Endodermal cell (in vitro differentiated cells): ENCODE measurements at regions not wholly inside any gene's neighbourhood (a gene's known extent, or its start where the extent isn't known, plus 50 kb on each side); places are given as distances from the start of the nearest gene placed in this dataset.
A peak's percentile ranks its signal among the peaks of the same experiment; 100 is the strongest.

ENCODE experiments used
- DNase-seq: peaks from one replicate; pipeline ENCODE4 v3.0.0-alpha.2; 2017
- H3K27ac ChIP-seq: 2 replicates; pipeline ENCODE4 v1.5.1; 2013; ENCODE audit warnings: mild to moderate bottlenecking, low read depth, low read length, moderate library complexity
- H3K27me3 ChIP-seq: 2 replicates; pipeline ENCODE4 v1.6.1; 2013; ENCODE audit warnings: mild to moderate bottlenecking, low read length, moderate library complexity; ENCODE audit not compliant: insufficient read depth, control insufficient read depth, poor library complexity, severe bottlenecking
- H3K36me3 ChIP-seq: 2 replicates; pipeline ENCODE4 v1.7.0; 2013; ENCODE audit warnings: mild to moderate bottlenecking, low read length, moderate library complexity; ENCODE audit not compliant: control insufficient read depth, insufficient read depth
- H3K4me1 ChIP-seq: one replicate; pipeline ENCODE4 v1.7.0; 2013; ENCODE audit warnings: low read length; ENCODE audit not compliant: control insufficient read depth, insufficient read depth
- H3K4me3 ChIP-seq: 2 replicates; pipeline ENCODE4 v1.5.1; 2013; ENCODE audit warnings: mild to moderate bottlenecking, low read length, moderate library complexity
- H3K9ac ChIP-seq: 2 replicates; pipeline ENCODE4 v1.6.1; 2013; ENCODE audit warnings: mild to moderate bottlenecking, low read length, moderate library complexity; ENCODE audit not compliant: poor library complexity, severe bottlenecking; ENCODE audit errors: extremely low read depth
- H3K9me3 ChIP-seq: 2 replicates; pipeline ENCODE4 v1.6.1; 2013; ENCODE audit warnings: mild to moderate bottlenecking, low read length, moderate library complexity; ENCODE audit not compliant: control insufficient read depth
- H3K27ac Mint-ChIP-seq: 2 replicates; pipeline ENCODE4 v1.8.0; 2020; ENCODE audit warnings: mixed read lengths
- H3K27me3 Mint-ChIP-seq: 2 replicates; pipeline ENCODE4 v1.8.0; 2021; ENCODE audit warnings: mild to moderate bottlenecking, mixed read lengths; ENCODE audit not compliant: insufficient read depth
- H3K36me3 Mint-ChIP-seq: 2 replicates; pipeline ENCODE4 v1.8.0; 2020; ENCODE audit warnings: low read depth, mixed read lengths
- H3K4me1 Mint-ChIP-seq: 2 replicates; pipeline ENCODE4 v1.8.0; 2020; ENCODE audit warnings: mixed read lengths
- H3K4me3 Mint-ChIP-seq: 2 replicates; pipeline ENCODE4 v1.8.0; 2020; ENCODE audit warnings: mild to moderate bottlenecking, moderate library complexity, mixed read lengths
- H3K9me3 Mint-ChIP-seq: 2 replicates; pipeline ENCODE4 v1.8.0; 2020; ENCODE audit warnings: mild to moderate bottlenecking, mixed read lengths
- WGBS, 2 experiments: methylation state at CpG; one replicate each; pipeline versions ENCODE4 v1.1.5 to v1.1.7; 2013; ENCODE audit warnings: missing lambda C conversion rate in 2 of 2, mixed read lengths in 1 of 2; ENCODE audit not compliant: insufficient coverage in 1 of 2, insufficient read length in 1 of 2; 5-methylcytosine and 5-hydroxymethylcytosine counted together
- TF ChIP-seq, protein P1 (sequence below): fragments of 200-600 bp; sonication (generic); conservative IDR thresholded peaks from 2 replicates; pipeline ENCODE4 v1.5.0; 2021; ENCODE audit warnings: antibody characterized with exemption, mild to moderate bottlenecking

GRCh38 chr10:117884093-117884492 is 162.6 kb downstream of the RAB11FIP2 start:
- H3K27ac ChIP-seq = no peak overlapping the region
- no peak overlapping the region for H3K9ac ChIP-seq
- DNase-seq = no peak
- no peak overlapping the region for H3K4me3 ChIP-seq
- no peaks in the 10 kb centered on the region for H3K36me3 ChIP-seq
- peaks cover 11% of the 10 kb centered on the region for H3K27me3 ChIP-seq
- H3K4me1 ChIP-seq = peaks cover 3% of the 10 kb centered on the region
- no peak overlapping the region for H3K4me3 Mint-ChIP-seq
- H3K4me1 Mint-ChIP-seq = peaks cover 21% of the 10 kb centered on the region
- H3K36me3 Mint-ChIP-seq = no peaks in the 10 kb centered on the region
- peaks cover 8% of the 10 kb centered on the region for H3K9me3 Mint-ChIP-seq
- WGBS, 2 experiments = 97 to 100% methylated on average over 2 to 4 of the region's 4 CpGs
- peaks cover 17% of the 10 kb centered on the region for H3K27me3 Mint-ChIP-seq
- TF ChIP-seq, protein P1, sequence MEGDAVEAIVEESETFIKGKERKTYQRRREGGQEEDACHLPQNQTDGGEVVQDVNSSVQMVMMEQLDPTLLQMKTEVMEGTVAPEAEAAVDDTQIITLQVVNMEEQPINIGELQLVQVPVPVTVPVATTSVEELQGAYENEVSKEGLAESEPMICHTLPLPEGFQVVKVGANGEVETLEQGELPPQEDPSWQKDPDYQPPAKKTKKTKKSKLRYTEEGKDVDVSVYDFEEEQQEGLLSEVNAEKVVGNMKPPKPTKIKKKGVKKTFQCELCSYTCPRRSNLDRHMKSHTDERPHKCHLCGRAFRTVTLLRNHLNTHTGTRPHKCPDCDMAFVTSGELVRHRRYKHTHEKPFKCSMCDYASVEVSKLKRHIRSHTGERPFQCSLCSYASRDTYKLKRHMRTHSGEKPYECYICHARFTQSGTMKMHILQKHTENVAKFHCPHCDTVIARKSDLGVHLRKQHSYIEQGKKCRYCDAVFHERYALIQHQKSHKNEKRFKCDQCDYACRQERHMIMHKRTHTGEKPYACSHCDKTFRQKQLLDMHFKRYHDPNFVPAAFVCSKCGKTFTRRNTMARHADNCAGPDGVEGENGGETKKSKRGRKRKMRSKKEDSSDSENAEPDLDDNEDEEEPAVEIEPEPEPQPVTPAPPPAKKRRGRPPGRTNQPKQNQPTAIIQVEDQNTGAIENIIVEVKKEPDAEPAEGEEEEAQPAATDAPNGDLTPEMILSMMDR = no peak
- H3K9me3 ChIP-seq = no peaks in the 10 kb centered on the region
- no peak overlapping the region for H3K27ac Mint-ChIP-seq

- Histone ChIP-seq H3K9me3 (no peaks in the 10 kb centered on the region), H3K36me3 (no peaks in the 10 kb centered on the region), H3K9ac (no peak overlapping the region), H3K4me1 (peaks cover 3% of the 10 kb centered on the region), H3K27me3 (peaks cover 11% of the 10 kb centered on the region), H3K4me3 (no peak overlapping the region), H3K27ac (no peak overlapping the region)
- Mint-ChIP-seq H3K9me3 (peaks cover 8% of the 10 kb centered on the region), H3K27me3 (peaks cover 17% of the 10 kb centered on the region), H3K36me3 (no peaks in the 10 kb centered on the region), H3K4me1 (peaks cover 21% of the 10 kb centered on the region), H3K27ac (no peak overlapping the region), H3K4me3 (no peak overlapping the region)
- DNase-seq = peak; percentile 44
- TF ChIP-seq, protein P1 = no peak
- WGBS, 2 experiments = 75 to 80% methylated on average over 1 to 6 of the region's 6 CpGs
Observed at GRCh38 chr10:117884592-117884991, 162.1 kb downstream of the RAB11FIP2 start.

DNA sequence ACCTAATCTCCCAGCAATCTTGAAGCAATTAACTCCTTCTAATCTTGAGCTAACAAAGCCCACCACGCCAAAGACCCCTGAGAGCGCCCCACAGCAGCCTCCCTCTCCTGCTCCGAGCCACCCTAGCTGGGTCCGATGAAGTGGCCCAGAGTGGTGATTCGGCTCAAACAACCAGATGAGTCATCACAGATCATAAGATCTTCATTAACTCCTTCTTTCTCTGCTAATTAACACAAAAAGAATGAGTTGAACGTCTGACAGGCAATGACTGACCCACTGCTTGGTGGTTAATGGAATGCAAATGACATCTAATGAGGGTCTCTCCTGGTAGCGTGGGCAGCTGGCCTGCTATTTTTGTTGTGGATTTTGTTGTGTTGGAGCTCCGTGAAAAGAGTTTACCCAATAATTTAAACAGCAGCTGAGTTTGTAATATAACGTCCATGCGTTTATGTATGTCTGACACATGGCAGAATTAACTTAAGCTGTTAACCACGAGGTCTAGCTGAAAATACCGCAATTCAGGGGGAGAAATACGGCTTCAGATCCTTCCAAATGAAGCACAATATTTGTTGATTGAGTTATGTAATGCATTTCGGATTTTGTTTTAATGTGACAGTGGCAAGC is 161.4 kb downstream of the RAB11FIP2 start:
- Histone ChIP-seq H3K4me3 (no peak overlapping the region), H3K36me3 (no peaks in the 10 kb centered on the region), H3K4me1 (peaks cover 3% of the 10 kb centered on the region), H3K9ac (no peak overlapping the region), H3K27ac (no peak overlapping the region), H3K9me3 (no peaks in the 10 kb centered on the region), H3K27me3 (peaks cover 11% of the 10 kb centered on the region)
- DNase-seq = peak; percentile 61
- Mint-ChIP-seq H3K9me3 (peaks cover 8% of the 10 kb centered on the region), H3K27me3 (peaks cover 14% of the 10 kb centered on the region), H3K27ac (no peak overlapping the region), H3K4me1 (peaks cover 22% of the 10 kb centered on the region), H3K4me3 (peak overlapping the region; percentile 32), H3K36me3 (no peaks in the 10 kb centered on the region)
- TF ChIP-seq, protein P1 = no peak
- WGBS, 2 experiments = 72 to 85% methylated on average over 3 to 14 of the region's 14 CpGs
